Suppressor macrophage treated with lipopolysaccharide for 1 hour (primary cell): ENCODE measurements at regions not wholly inside any gene's neighbourhood (a gene's known extent, or its start where the extent isn't known, plus 50 kb on each side); places are given as distances from the start of the nearest gene placed in this dataset.

Experiments
- DNase-seq, 3 donors: peaks; one replicate each; pipeline ENCODE4 v3.0.0-alpha.2; 2020 to 2022

- DNase-seq = no peak
Measured at GRCh38 chr20:24376311-24377099, 92.9 kb upstream of the SYNDIG1 start.

GRCh38 chr20:24373372-24373771 is 96.1 kb upstream of the SYNDIG1 start:
- no peak for DNase-seq

- DNase-seq = no peak
Measured at GRCh38 chr20:24370911-24371695, 98.3 kb upstream of the SYNDIG1 start.

DNA sequence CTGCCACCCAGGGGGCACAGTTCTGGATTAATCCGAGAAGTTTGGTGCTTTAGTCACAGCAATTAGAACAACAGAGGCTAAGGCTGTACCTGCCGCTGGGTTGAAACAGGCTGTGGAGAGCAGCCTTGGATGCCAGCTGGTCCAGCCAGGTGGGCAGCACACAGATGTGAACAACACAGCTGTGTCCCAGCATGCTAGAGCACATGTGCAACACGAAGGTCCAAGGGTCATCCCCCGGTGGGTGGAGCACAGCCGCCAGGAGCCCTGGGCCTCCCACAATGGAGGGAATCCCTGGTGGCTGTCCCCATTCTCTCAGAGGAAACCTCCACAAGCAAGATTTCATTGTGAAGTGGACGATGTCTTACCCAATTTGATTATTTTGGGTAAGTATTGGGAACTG is 99.2 kb upstream of the SYNDIG1 start:
- no peak for DNase-seq

GRCh38 chr20:24368253-24368652 is 101.2 kb upstream of the SYNDIG1 start:
- no peak for DNase-seq

GRCh38 chr20:24366336-24367004 is 103.0 kb upstream of the SYNDIG1 start:
- DNase-seq = no peak

GRCh38 chr20:24365670-24366069 is 103.8 kb upstream of the SYNDIG1 start:
- no peak for DNase-seq

- no peak for DNase-seq
Measured at GRCh38 chr20:24364482-24364881, 104.9 kb upstream of the SYNDIG1 start.

GRCh38 chr20:24363031-24363430 is 106.4 kb upstream of the SYNDIG1 start:
- no peak for DNase-seq

- no peak for DNase-seq
Measured at GRCh38 chr20:24362080-24362479, 107.3 kb upstream of the SYNDIG1 start.

DNA sequence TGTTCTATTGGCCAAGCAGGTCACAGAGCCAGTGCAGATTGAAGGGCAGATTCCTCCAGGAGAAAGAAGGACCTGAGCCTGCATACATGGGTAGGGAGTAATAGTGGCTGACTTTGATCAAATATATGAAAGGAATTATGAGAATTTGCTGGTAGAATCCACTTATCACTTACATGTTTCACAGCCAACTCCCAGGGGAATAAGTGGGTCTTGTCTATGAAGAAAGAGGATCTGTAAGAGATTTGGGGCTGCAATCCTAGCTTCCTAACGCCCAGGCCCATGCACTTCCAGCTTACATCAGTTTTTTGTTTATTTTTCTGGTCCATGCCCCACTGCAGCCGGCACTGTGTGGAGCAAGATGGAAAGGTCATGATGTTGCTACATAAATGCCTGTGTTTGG is 107.9 kb upstream of the SYNDIG1 start:
- DNase-seq = no peak

DNA sequence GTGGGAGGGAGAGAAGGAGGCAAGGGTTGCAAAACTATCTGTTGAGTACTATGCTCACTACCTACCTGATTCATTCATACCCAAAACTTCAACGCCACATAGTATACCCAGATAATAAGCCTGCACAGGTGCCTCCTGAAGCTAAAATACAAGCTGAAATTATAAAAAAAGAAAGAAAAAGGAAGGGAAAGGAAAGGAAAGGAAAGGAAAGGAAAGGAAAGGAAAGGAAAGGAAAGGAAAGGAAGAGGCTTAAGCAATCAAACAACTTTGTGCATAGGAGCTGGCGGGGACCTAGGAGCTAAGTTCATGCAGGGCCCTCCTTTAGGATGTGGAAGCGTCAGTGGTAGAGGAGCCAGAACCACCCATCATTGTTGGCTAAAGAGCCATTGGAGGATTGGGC is 108.9 kb upstream of the SYNDIG1 start:
- no peak for DNase-seq

- DNase-seq = no peak
Measured at GRCh38 chr20:24359321-24360027, 110.0 kb upstream of the SYNDIG1 start.

- DNase-seq = no peak
Measured at GRCh38 chr20:24357931-24358330, 111.5 kb upstream of the SYNDIG1 start.

- DNase-seq = no peak
Measured at GRCh38 chr20:24357177-24357576, 112.3 kb upstream of the SYNDIG1 start.

DNA sequence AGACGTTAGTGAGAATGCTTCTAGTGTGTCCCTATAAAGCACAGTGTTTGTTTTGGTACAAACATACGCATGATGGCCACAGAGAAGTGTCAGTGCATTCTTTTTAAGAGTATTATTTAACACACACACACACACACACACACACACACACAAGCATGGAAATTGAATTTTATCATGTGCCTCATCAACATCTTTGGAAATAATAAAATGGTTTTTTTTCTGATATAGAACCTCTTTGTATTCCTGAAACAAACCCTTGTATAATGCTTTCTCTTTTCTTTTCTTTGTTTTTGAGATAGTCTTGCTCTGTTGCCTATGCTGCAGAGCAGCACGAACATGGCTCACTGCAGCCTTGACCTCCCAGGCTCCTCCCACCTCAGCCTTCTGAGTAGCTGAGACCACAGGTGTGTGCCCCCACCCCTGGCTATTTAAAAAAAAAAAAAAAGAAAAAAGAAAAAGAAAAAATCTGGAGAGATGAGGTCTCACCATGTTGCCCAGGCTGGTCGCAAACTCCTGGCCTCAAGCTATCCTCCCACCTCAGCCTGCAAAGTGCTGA is 116.2 kb upstream of the SYNDIG1 start:
- DNase-seq = no peak

- no peak for DNase-seq
Measured at GRCh38 chr20:24350923-24351368, 118.5 kb upstream of the SYNDIG1 start.

DNA sequence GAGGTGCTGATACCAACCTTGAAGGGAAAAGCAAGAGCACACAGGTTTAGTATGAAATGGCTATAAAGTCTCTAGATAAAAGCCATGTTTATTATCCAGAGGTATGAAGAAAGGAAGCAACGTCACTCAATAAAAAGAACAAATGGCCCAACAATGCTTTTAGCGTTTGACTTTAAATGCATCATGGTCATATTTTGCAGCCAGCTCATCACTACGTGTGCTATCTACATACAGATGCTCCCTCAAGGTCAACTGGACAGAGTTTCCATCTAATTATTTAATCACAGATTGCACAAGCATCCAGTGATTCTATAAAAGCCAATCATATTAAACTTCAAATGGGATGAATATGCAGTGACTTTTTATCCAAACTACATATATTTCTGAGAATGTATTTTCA is 127.6 kb upstream of the SYNDIG1 start:
- DNase-seq = no peak

- no peak for DNase-seq
Measured at GRCh38 chr20:24340933-24341332, 128.5 kb upstream of the SYNDIG1 start.

DNA sequence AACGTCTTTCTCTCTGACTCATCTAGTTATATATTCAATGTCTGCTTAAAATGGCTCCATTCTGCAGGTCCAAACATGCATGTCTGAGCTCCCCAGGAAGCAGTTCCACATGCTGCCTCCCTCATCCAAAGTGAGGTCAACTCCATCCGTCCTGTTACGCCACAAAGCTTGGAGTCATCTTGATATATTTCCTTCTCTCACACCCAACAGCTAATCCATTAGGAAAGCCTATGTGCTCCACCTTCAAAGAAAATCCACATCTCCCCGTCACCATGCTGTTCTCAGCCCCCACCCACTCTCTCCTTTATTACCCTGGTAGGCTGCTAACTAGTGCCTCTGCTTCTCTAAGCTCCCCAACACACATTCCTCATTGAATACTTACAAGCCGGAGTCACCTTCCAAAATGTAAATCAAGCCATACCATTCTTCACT is 130.2 kb upstream of the SYNDIG1 start:
- no peak for DNase-seq

DNA sequence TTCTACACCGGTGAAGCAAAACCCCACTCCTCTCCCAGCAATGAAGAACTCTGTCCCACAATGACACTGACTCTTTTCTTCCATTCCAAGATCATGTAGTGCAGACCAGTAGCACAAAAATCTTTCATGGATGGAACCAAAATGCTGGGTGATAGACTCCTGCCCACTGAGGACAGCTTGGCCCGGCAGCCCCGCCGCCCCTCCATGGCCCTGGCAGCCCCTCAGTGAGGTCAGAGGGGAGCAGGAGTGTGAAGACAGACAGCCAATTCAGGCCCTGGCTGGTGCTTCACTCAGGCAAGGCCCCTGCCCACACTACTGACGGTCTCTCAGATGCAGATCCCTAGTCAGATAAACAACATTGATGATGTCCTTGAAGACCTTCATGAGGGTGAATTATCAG is 131.9 kb upstream of the SYNDIG1 start:
- no peak for DNase-seq

GRCh38 chr20:24337069-24337468 is 132.4 kb upstream of the SYNDIG1 start:
- no peak for DNase-seq

DNA sequence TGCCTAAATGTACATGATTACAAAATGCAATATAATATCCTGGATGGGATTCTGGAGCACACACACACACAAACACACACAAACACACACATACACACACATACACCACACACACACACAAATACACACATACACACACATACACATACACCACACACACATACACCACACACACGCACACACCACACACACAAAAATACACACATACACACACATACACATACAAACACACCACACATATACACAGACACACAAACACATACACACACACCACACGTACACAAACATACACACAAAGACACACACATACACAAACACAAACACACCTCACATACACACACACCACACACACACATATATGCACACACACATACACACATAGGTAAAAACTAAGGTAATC is 134.6 kb upstream of the SYNDIG1 start:
- DNase-seq = no peak
